CMK (cell line): ENCODE measurements at regions not wholly inside any gene's neighbourhood (a gene's known extent, or its start where the extent isn't known, plus 50 kb on each side); places are given as distances from the start of the nearest gene placed in this dataset.
"Not testable (repeated sequence)": the region's sequence is repeated elsewhere in the genome, so short reads cannot be mapped to it uniquely, and the experiment has no call there.

Source experiments
- DNase-seq: peaks from one replicate; pipeline ENCODE4 v3.0.0-alpha.2; 2010; ENCODE audit warnings: low read depth

GRCh38 chr6:156450421-156450820 is 326.8 kb upstream of the ARID1B start:
- no peak for DNase-seq

- DNase-seq, result no peak
Measured at GRCh38 chr6:156449569-156449968, 327.6 kb upstream of the ARID1B start.

- DNase-seq, result no peak
Measured at GRCh38 chr6:156449128-156449527, 328.1 kb upstream of the ARID1B start.

GRCh38 chr6:156448579-156448978 is 328.6 kb upstream of the ARID1B start:
- no peak for DNase-seq

DNA sequence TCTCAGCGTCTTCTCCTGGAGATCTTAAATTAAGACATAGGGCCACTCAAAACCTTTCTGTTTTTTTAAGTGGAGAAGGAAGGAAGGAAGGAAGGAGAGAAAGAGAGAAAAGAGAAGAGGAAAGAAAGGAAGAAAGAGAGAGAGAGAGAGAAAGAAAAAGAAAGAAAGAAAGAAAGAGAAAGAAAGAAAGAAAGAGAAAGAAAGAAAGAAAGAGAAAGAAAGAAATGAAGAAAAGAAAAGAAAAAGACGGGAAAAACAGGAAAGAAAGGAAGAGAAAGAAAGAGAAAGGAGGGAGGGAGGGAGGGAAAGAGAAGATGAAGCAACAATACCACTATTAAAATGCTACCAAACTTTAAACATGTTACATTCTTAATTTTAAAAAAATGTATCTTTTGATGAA is 336.5 kb upstream of the ARID1B start:
- no peak for DNase-seq

DNA sequence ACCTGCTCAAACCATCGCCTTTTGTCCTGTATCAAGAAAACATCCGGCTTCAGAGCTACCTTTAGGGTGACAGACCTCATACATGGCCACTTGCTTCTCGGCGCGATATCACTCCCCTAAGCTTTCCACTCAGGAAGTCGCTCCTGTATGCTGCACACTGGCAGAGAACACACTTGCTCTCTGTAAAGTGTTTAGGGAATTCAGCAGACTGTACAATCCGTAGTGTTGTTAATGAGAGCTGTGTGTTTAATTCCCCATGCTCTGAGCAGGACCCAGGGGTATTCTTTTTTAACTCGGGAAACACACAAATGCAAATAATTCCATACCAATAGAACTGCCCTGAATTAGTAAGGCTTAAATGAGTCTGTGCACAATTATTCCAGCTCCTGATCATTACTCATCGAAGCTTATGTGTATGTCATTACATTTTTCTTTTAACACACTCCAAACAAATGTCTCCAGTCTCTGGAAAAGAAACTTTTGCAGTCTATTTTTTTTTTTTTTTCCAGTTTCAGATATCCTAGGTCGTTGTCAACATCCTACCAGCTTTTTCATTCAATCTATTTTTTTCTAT is 338.7 kb upstream of the ARID1B start:
- no peak for DNase-seq

GRCh38 chr6:156437121-156437879 is 339.9 kb upstream of the ARID1B start:
- DNase-seq, result no peak

DNA sequence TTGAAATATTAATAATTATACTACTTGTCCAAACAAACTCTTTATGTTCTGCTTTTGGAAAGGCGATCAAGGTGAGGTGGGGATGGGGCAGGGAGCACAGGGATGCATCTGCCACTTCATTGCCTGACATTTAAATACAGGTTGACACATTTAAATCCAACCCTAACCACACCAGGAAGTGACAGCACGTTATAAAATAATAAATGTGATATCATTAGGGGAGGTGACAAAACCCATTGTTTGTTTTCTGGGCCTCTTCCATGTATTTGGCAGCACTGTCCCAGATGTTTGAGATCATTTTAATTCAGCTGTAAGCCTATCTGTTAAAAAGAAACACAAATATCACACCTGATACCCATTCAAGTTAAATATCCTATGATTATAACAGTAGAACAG is 342.4 kb upstream of the ARID1B start:
- DNase-seq, result no peak

DNA sequence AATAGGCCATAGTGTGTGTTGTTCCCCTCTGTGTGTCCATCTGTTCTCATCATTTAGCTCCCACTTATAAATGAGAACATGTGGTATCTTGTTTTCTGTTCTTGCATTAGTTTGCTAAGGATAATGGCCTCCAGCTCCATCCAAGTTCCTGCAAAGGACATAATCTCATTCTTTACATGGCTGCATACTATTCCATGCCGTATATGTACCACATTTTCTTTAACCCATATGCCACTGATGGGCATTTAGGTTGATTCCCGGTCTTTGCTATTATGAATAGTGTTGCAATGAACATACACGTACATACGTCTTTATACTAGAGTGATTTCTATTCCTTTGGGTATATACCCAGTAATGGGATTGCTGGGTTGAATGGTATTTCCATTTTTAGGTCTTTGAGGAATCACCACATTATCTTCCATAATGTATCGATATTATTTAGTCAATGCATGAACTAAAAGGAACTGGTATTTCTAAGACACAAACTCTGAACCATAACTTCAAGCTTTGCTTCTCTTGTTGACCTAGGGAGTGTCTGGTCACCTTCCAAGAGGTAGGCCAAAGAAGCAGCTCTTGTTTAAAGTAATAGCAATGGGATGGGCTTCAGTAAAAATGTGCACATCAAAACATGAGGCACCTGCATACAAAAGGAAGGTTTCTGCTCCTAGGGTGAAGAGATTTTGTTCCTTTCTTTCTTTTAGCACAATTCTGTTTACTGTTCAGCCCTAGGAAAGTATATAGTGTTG is 343.0 kb upstream of the ARID1B start:
- no peak for DNase-seq

DNA sequence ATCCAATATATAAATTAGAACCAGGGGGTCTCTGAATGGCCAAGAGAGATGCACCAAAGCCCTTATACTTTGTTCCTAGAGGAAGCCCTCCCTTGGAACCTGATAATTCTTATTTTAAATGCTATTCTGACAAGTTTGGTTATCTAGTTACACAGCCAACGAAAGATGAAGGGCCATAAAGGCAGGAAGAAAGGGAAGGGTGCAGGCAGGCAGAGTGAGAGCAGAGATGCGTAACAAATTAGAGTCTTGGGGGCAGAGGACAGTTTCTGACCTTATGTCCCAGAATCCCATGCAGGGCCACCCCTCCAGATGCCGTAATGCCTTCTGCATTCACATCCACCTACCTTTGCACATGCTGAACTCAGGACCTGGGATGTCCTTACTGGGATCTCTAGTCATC is 344.6 kb upstream of the ARID1B start:
- DNase-seq, result no peak

DNA sequence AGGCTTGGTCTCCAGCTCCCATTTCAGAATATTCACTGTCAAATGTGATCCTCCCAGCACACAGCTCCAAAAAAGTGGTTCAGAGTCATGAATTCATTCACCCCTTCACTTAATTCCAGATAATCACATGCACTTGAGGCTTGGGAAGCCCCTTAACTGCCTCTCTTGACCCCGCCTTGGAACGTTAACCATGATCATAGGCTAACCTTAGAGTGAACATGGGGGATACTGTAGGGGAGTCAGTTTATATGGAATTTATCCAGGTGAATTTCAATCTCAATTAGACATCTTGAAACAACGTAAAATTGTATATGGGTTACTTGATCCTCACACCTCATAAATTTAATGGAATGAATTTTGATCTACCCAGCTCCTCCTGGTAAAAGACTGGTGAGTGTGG is 346.8 kb upstream of the ARID1B start:
- no peak for DNase-seq

- DNase-seq, result no peak
Measured at GRCh38 chr6:156427345-156427744, 349.8 kb upstream of the ARID1B start.

GRCh38 chr6:156425359-156426020 is 351.7 kb upstream of the ARID1B start:
- no peak for DNase-seq

GRCh38 chr6:156423829-156424228 is 353.3 kb upstream of the ARID1B start:
- DNase-seq, result peak; percentile 64

GRCh38 chr6:156423075-156423474 is 354.1 kb upstream of the ARID1B start:
- peak; percentile 40 for DNase-seq

- no peak for DNase-seq
Measured at GRCh38 chr6:156421933-156422332, 355.2 kb upstream of the ARID1B start.

DNA sequence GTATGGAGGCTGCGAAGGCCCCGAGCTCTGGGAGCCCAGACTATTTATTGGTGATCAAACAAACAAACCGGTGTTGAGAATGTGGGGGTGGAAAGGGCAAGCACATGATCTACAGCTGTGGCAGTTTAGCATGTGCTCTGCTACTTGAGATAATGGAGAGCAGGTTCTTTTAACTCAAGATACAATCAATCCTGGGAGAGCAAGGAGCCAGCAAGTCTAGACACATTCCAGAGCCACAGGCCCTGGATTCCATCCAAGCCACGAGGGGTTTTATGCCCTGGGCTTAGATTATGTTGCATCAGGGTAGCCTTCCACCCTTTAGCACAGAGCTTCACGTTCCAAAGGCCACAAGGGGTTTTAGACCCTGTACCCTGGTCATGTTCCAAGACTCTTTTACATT is 355.9 kb upstream of the ARID1B start:
- not testable (repeated sequence) for DNase-seq

DNA sequence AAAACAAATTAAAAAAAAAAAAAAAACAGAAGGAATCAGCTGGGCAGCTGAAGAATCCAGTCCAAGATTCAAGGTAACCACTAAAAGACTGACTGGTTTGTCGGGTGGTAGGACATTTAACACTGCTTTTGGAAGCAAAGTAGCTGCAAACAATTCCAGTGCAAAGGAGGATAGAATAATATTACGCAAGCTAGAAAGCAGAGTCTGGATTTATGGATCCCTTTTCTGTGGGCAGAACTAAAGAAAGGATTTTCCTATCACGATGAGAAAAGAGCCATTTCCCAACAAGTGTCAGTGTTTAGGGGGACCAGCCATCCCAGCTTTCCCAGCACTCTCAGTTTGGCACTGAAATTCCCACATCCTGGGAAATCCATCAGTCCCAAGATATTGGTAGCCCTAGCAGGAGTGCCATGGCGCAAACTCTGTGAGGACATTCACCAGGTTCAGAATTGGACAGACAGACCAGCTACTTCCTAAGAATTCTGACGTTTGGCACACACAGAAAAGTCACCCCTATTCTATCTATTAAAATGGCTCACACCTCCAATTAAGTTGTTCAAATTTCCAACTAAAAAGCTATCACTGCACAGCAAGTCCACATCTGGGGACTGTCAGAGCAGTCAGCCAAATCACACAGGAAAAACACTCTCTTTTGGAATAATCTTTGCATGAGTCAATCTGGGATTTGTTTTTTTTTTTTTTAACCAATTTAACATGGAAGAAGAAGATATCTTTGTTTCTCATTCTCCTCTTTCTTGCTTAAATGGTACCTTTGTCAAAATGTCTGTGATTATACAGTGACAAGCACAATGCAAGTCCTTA is 356.8 kb upstream of the ARID1B start:
- DNase-seq, result no peak

- DNase-seq, result no peak
Measured at GRCh38 chr6:156419594-156419993, 357.6 kb upstream of the ARID1B start.

GRCh38 chr6:156418253-156418652 is 358.9 kb upstream of the ARID1B start:
- no peak for DNase-seq

DNA sequence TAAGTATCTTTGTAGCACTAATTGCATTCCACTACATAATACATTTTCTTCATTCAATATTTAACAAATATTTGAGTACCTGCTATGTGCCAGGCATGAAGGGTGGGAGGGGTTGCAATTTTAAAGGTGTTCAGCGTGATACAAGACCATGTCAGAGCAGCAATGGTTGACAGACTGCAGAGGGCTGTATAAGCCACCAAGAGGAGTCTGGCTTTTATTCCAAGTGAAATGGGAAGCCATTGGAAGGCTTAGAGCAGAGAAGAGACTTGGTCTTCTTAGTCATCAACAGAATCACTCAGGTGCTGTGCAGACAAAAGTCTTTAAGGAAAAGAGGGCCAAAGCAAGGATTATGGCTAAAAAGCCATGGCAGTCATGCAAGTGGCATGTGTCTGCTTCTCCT is 360.8 kb upstream of the ARID1B start:
- no peak for DNase-seq

- DNase-seq, result no peak
Measured at GRCh38 chr6:156413154-156413553, 364.0 kb upstream of the ARID1B start.
